IMR-90 (cell line): ENCODE measurements at regions not wholly inside any gene's neighbourhood (a gene's known extent, or its start where the extent isn't known, plus 50 kb on each side); places are given as distances from the start of the nearest gene placed in this dataset.

Source experiments
- ATAC-seq: fragments of 200-7000 bp; cut with Tn5 transposase; 2 replicates; pipeline ENCODE4 v1.9.1; 2020; ENCODE audit warnings: low read depth, mild to moderate bottlenecking, moderate library complexity
- BruUV-seq: library from RNA; stranded (reverse); fragments of 400-500 nt; replicated peaks from 2 replicates; lab custom pipeline; 2021; lab: Mats Ljungman, UMichigan
- CTCF ChIA-PET: fragments of 300-600 bp; formaldehyde crosslinking; extraction: SDS; loops from one replicate; lab custom pipeline; 2021; ENCODE audit warnings: antibody characterized with exemption; lab: Yijun Ruan, JAX
- POLR2A ChIA-PET: fragments of 300-600 bp; sonication (Branson Sonifier 250); formaldehyde crosslinking; loops from one replicate; lab custom pipeline; 2022; ENCODE audit warnings: antibody characterized with exemption; ENCODE audit not compliant: unreplicated experiment; lab: Charles Lee
- DNase-seq: peaks from one replicate; pipeline ENCODE4 v3.0.0; 2013
- H2AFZ ChIP-seq: replicated peaks from 2 replicates; pipeline ENCODE3; 2013; ENCODE audit warnings: low read length, mild to moderate bottlenecking; ENCODE audit not compliant: poor library complexity
- H2AK5ac ChIP-seq: 2 replicates; pipeline ENCODE4 v1.6.1; 2013; ENCODE audit warnings: low read depth, low read length, inconsistent platforms
- H2AK9ac ChIP-seq: replicated peaks from 2 replicates; pipeline ENCODE3; 2013; ENCODE audit warnings: mild to moderate bottlenecking, low read depth, low read length, moderate library complexity; ENCODE audit not compliant: poor library complexity
- H2BK120ac ChIP-seq: 2 replicates; pipeline ENCODE4 v1.6.1; 2013; ENCODE audit warnings: low read depth, low read length, inconsistent platforms
- H2BK15ac ChIP-seq: 3 replicates; pipeline ENCODE4 v1.6.1; 2013; ENCODE audit warnings: low read depth, low read length, inconsistent platforms
- H2BK20ac ChIP-seq: 2 replicates; pipeline ENCODE4 v1.6.1; 2013; ENCODE audit warnings: low read depth, mild to moderate bottlenecking, inconsistent platforms, low read length, moderate library complexity
- H2BK5ac ChIP-seq: 2 replicates; pipeline ENCODE4 v1.6.1; 2013; ENCODE audit warnings: mild to moderate bottlenecking, low read depth, low read length, inconsistent platforms; ENCODE audit not compliant: poor library complexity, severe bottlenecking
- H3K14ac ChIP-seq: replicated peaks from 2 replicates; pipeline ENCODE4 v1.6.1; 2013; ENCODE audit warnings: low read depth, low read length, inconsistent platforms
- H3K18ac ChIP-seq: 2 replicates; pipeline ENCODE4 v1.6.1; 2013; ENCODE audit warnings: low read depth, low read length, control low read depth
- H3K23ac ChIP-seq: 2 replicates; pipeline ENCODE4 v1.6.1; 2013; ENCODE audit warnings: low read depth, low read length, inconsistent platforms
- H3K27ac ChIP-seq: 2 replicates; pipeline ENCODE4 v1.5.1; 2013; ENCODE audit warnings: mild to moderate bottlenecking, control low read depth, low read length; ENCODE audit not compliant: insufficient read depth
- H3K27me3 ChIP-seq: 2 replicates; pipeline ENCODE4 v1.6.1; 2013; ENCODE audit warnings: low read length; ENCODE audit not compliant: control insufficient read depth, insufficient read depth
- H3K36me3 ChIP-seq: 2 replicates; pipeline ENCODE4 v1.6.1; 2013; ENCODE audit warnings: low read length, mixed read lengths; ENCODE audit not compliant: control insufficient read depth, insufficient read depth
- H3K4ac ChIP-seq: 2 replicates; pipeline ENCODE4 v1.6.1; 2013; ENCODE audit warnings: low read depth, low read length, inconsistent platforms
- H3K4me1 ChIP-seq: 2 replicates; pipeline ENCODE4 v1.6.1; 2013; ENCODE audit warnings: low read length, mixed read lengths; ENCODE audit not compliant: control insufficient read depth, insufficient read depth
- H3K4me2 ChIP-seq: 2 replicates; pipeline ENCODE4 v1.6.1; 2013; ENCODE audit warnings: low read depth, mild to moderate bottlenecking, control low read depth, low read length, moderate library complexity
- H3K4me3 ChIP-seq: 2 replicates; pipeline ENCODE4 v1.5.1; 2013; ENCODE audit warnings: low read depth, mild to moderate bottlenecking, control low read depth, low read length, moderate library complexity; ENCODE audit not compliant: insufficient read depth
- H3K56ac ChIP-seq: 2 replicates; pipeline ENCODE4 v1.6.1; 2013; ENCODE audit warnings: low read length, inconsistent platforms; ENCODE audit not compliant: insufficient read depth; ENCODE audit errors: extremely low read depth
- H3K79me1 ChIP-seq, 2 experiments: 2 replicates each; pipeline ENCODE4 v1.6.1; 2013; ENCODE audit warnings: low read length in 2 of 2, inconsistent platforms in 1 of 2, low read depth in 1 of 2
- H3K9ac ChIP-seq: 2 replicates; pipeline ENCODE4 v1.6.1; 2013; ENCODE audit warnings: low read depth, low read length, control low read depth
- H3K9me1 ChIP-seq: 2 replicates; pipeline ENCODE4 v1.6.1; 2013; ENCODE audit warnings: low read length, inconsistent platforms; ENCODE audit not compliant: insufficient read depth
- H3K9me3 ChIP-seq: 2 replicates; pipeline ENCODE4 v1.6.1; 2013; ENCODE audit warnings: low read length; ENCODE audit not compliant: control insufficient read depth, insufficient read depth
- H4K20me1 ChIP-seq: 2 replicates; pipeline ENCODE4 v1.6.1; 2013; ENCODE audit warnings: low read length, inconsistent platforms; ENCODE audit not compliant: insufficient read depth
- H4K5ac ChIP-seq: 2 replicates; pipeline ENCODE4 v1.6.1; 2013; ENCODE audit warnings: mild to moderate bottlenecking, low read depth, low read length, control low read depth
- H4K8ac ChIP-seq, 2 experiments: 2 replicates each; pipeline ENCODE4 v1.6.1; 2013; ENCODE audit warnings: low read depth in 2 of 2, low read length in 2 of 2, control low read depth in 1 of 2, inconsistent platforms in 1 of 2
- H4K91ac ChIP-seq: 2 replicates; pipeline ENCODE4 v1.6.1; 2013; ENCODE audit warnings: low read depth, low read length, inconsistent platforms; ENCODE audit not compliant: insufficient read depth
- CEBPB ChIP-seq: IDR thresholded peaks from 2 replicates; pipeline ENCODE4 v1.6.1; 2012; ENCODE audit warnings: low read depth, low read length, improper control_type of control experiment
- CHD1 ChIP-seq: IDR thresholded peaks from 2 replicates; pipeline ENCODE4 v1.6.1; 2012; ENCODE audit warnings: low read depth, low read length, improper control_type of control experiment
- ELK1 ChIP-seq: fragments of 150-350 bp; IDR thresholded peaks from 2 replicates; pipeline ENCODE4 v1.6.1; 2016; ENCODE audit warnings: low read depth, mild to moderate bottlenecking, low read length, moderate library complexity, borderline replicate concordance
- MAFK ChIP-seq: IDR thresholded peaks from 2 replicates; pipeline ENCODE4 v1.6.1; 2012; ENCODE audit warnings: low read depth, low read length, improper control_type of control experiment
- MAZ ChIP-seq: IDR thresholded peaks from 2 replicates; pipeline ENCODE4 v1.6.1; 2012; ENCODE audit warnings: low read depth, mild to moderate bottlenecking, low read length, improper control_type of control experiment, moderate library complexity, borderline replicate concordance
- MXI1 ChIP-seq: IDR thresholded peaks from 2 replicates; pipeline ENCODE4 v1.6.1; 2012; ENCODE audit warnings: low read depth, mild to moderate bottlenecking, low read length, moderate library complexity, borderline replicate concordance
- POLR2A ChIP-seq: IDR thresholded peaks from 2 replicates; pipeline ENCODE4 v1.6.1; 2012; ENCODE audit warnings: mild to moderate bottlenecking, low read depth, low read length
- SMC3 ChIP-seq: fragments of 150-350 bp; IDR thresholded peaks from 2 replicates; pipeline ENCODE4 v1.6.1; 2016; ENCODE audit warnings: low read depth, mild to moderate bottlenecking, antibody characterized with exemption, low read length, moderate library complexity
- dilution Hi-C: fragments of 300-500 bp; cut with HindIII; formaldehyde crosslinking; loops from one replicate; pipeline ENCODE4 v1.14.3; 2018; ENCODE audit warnings: low sequenced_read_pairs; ENCODE audit not compliant: unreplicated experiment
- in situ Hi-C: fragments of 300-500 bp; cut with MboI; formaldehyde crosslinking; loops from 3 replicates; pipeline ENCODE4 v1.14.3; 2019; ENCODE audit warnings: low sequenced_read_pairs, inconsistent platforms, mixed read lengths
- intact Hi-C: fragments of 100-400 bp; cut with micrococcal nuclease; formaldehyde crosslinking; loops from 2 replicates; pipeline ENCODE4 v1.10.0; 2022

- ATAC-seq: no peak
- Histone ChIP-seq H3K4me1 (no peaks in the 10 kb centered on the region), H3K23ac (no peak overlapping the region), H3K27me3 (no peaks in the 10 kb centered on the region), H2BK20ac (no peak overlapping the region), H4K20me1 (no peaks in the 10 kb centered on the region), H3K36me3 (no peaks in the 10 kb centered on the region), H3K18ac (no peak overlapping the region), H3K9me3 (peaks cover 9% of the 10 kb centered on the region), H3K9me1 (no peaks in the 10 kb centered on the region), H2BK120ac (no peak overlapping the region), H2AK9ac (no peak overlapping the region), H2AFZ (no peak overlapping the region), H3K14ac (no peak overlapping the region), H3K27ac (no peak overlapping the region), H3K4me2 (no peak overlapping the region), H2AK5ac (no peak overlapping the region), H3K4me3 (no peak overlapping the region), H2BK15ac (no peak overlapping the region), H4K91ac (no peak overlapping the region), H3K79me1 (no peaks in the 10 kb centered on the region), H4K8ac (no peak overlapping the region), H3K9ac (no peak overlapping the region), H2BK5ac (no peak overlapping the region), H3K56ac (no peak overlapping the region), H4K5ac (no peak overlapping the region), H3K4ac (no peak overlapping the region)
- CTCF ChIA-PET: no interaction called here
- no peak for DNase-seq
- intact Hi-C loops (no loop called here), in situ Hi-C loops (no loop called here), dilution Hi-C loops (no loop called here)
- TF ChIP-seq MXI1: no peak
- no peak for TF ChIP-seq SMC3
- TF ChIP-seq CEBPB: no peak
- TF ChIP-seq ELK1: no peak
- TF ChIP-seq POLR2A: no peak
- TF ChIP-seq MAZ: no peak
- no peak for TF ChIP-seq CHD1
- no peak for TF ChIP-seq MAFK
- POLR2A ChIA-PET: no interaction called here
- BruUV-seq: no TSS peak
Measured at GRCh38 chr12:17370621-17371020, 719.4 kb downstream of the RERGL start.
